Nucleus accumbens (tissue), 56 donors: ENCODE measurements at regions not wholly inside any gene's neighbourhood (a gene's known extent, or its start where the extent isn't known, plus 50 kb on each side); places are given as distances from the start of the nearest gene placed in this dataset.

Experiments
- DNase-seq, 56 donors: peaks; one replicate each; lab custom pipeline; 2025; lab: John Stamatoyannopoulos, UW

DNA sequence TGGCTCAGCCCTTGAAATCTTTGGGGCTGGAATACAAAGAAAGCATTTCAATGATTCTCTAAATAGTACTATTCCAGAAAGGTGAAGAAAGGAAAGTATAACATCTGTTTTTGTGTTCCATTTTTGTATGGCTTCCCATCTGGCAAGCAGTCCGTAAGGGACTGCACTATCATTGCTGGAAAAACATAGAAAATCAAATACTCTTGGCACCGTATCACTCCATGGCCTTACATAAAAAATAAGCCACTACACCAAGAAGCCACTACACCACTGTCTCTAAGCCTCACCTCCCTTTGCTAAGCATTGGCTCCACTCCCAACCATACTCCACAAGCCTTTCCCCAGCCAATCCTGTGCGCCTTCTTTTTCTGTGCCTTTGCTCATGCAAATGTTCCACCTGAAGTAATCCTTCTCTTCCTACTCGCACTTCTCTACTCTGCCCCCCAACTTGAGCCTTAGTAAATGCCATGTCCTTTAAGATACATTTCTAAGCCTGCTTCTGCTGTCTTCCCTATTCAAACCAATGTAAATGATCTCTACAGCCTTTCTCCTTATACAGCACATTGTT, 454.6 kb upstream of the TUSC1 start:
- DNase-seq = no peak

DNA sequence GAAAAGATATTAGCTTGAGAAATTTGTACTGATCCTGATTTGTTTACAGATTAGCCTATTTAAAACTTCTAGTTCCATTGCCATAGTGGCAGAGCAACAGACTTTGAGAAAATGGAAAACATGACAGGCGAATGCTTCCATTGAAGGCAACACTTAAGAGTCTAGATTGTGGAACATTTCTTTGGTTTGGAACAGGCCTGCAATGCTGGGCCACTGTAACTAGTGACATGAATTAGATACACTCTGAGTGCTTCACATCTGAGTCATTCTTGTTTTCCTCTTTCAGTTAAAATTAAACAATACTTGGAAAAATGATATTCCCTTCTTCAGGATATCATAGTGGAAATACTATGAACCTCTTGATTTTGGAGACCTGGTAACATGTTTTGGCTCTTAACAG, 453.6 kb upstream of the TUSC1 start:
- DNase-seq = no peak

DNA sequence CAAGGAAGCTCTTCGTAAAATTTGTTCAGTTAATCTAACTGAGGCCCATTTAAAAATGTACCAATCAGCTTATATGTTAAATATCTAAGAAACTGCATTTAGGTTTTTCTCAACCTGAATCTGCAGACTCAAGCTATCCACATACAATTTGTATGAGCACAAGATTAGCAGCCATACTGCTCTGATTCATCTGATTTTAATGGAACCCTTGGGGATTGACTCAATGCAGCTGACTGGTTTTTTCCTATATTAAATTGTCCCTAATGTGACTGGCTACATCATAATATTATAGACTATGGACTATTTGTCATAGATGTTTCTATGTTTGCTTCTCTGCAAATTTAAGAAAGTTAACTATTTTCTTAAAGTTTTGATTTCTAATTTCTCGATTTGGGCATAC, 451.0 kb upstream of the TUSC1 start:
- DNase-seq = no peak

GRCh38 chr9:26125693-26126092, 447.4 kb upstream of the TUSC1 start:
- DNase-seq = no peak

DNA sequence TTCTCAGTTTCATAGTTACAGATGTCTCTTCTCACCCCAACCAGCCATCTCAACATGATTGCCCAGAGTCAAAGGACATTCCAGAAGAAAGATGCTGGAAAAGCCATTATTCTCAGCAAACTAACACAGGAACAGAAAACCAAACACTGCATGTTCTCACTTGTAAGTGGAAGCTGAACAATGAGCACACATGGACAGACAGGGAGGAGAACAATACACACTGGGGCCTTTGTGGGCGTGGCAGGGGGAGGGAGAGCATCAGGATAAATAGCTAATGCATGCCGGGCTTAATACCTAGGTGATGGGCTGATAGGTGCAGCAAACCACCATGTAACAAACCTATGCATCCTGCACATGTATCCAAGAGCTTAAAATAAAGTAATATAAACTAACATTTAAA, 437.8 kb upstream of the TUSC1 start:
- peak in 3 of 56 donors; percentile 1 to 16 (median 2) for DNase-seq

DNA sequence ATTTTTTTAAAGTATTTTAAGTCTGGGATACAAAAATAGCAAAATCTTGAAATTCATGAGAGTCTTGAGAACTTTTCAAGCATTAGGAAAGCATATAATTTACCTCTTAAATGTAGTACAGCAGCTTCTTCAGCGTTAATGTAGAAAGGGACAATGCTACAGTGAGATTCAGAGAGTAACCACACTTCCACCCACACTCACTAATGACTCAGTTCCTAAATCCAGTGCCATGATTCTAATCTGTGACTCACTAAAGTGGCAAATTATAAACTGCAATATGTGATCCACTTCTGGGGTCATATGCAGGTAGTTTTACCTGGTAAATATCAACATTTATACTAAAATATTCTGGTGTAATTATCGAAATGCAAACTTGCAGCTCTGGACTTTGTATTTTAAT, 434.5 kb upstream of the TUSC1 start:
- no peak for DNase-seq

DNA sequence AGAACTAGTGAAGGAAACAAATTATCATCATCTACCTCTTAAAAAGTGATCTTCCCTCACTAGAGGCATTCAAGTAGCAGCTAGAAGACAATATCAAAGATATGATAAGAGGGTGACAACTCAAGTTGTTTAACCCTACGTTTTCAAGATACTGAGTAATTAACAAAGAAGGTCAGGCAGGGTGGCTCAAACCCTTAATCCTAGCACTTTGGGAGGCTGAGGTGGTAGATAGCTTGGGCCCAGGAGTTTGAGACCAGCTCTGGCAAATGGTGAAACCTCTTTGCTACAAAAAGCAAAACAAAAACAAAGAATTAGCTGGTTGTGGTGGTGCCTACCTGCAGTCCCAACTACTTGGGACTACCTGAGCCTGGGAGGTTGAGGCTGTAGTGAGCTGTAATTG, 408.2 kb upstream of the TUSC1 start:
- DNase-seq = no peak

GRCh38 chr9:26081847-26082246, 403.6 kb upstream of the TUSC1 start:
- DNase-seq = no peak

GRCh38 chr9:26078706-26079105, 400.5 kb upstream of the TUSC1 start:
- no peak for DNase-seq

GRCh38 chr9:26077860-26078259, 399.6 kb upstream of the TUSC1 start:
- DNase-seq = no peak

DNA sequence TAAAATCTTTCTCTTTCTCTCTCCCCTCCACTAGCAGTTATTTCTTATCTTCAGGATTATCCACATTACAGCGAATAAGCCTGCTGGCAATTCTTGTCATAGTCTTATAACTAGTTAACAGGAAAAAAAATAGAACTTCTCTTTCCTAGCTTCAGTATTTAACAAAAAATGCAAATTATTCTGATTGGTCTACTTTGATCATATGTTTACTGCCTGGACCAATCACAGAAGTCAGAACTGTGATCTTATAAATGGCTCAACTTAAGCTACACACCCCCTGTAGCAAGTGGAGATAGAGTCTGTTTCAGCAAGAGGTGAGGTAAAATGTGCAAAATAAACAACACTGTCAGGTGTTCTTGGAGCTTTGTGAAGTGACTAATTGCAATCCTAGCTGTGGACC, 389.4 kb upstream of the TUSC1 start:
- DNase-seq = no peak

DNA sequence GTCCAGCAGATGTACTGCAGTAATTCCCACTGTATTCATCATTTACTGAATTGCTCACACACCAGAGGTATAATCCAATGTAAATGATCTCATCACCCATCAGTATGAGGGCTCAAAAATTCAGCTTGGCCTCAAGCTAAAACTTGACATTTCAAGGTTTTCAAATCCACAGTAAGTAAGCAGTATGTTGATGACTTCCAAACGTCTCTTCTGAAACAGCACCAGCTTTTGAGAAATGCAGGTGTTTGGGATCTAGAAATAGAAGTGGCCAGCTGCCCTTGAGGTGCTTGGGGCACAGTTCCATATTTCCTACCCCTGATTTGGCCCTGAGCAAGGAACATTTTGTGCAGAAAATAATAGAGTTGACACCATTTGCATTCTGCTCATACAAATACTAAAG, 388.0 kb upstream of the TUSC1 start:
- DNase-seq = no peak

DNA sequence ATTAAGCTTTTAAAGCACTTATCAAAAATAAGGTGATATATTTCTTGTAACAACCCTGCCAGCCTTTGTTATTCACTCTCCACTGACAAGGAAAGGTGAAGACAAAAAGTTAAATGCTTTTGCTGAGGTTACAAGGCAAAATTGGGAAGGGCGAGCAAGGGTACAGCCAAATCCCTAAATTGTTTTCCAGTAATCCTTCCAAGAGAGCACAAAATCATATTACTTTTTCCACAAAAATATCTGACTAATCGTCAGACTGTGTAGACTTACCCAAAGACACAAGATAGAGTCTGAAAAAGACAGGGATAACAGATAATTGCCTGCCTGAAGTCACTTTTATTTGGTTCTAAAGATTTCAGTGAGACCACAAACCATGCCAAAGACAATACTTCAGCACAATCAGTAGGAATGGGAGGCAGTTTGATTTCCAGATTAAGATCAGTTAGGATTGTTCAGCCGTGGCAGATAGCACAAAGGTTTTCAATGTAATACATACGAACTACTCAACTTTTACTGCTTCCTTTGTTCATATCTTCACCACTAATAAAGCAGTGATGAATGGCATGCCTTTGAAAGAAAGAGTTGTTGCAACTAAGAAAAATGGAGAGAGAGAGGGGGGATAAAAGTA, 383.8 kb upstream of the TUSC1 start:
- DNase-seq = no peak

DNA sequence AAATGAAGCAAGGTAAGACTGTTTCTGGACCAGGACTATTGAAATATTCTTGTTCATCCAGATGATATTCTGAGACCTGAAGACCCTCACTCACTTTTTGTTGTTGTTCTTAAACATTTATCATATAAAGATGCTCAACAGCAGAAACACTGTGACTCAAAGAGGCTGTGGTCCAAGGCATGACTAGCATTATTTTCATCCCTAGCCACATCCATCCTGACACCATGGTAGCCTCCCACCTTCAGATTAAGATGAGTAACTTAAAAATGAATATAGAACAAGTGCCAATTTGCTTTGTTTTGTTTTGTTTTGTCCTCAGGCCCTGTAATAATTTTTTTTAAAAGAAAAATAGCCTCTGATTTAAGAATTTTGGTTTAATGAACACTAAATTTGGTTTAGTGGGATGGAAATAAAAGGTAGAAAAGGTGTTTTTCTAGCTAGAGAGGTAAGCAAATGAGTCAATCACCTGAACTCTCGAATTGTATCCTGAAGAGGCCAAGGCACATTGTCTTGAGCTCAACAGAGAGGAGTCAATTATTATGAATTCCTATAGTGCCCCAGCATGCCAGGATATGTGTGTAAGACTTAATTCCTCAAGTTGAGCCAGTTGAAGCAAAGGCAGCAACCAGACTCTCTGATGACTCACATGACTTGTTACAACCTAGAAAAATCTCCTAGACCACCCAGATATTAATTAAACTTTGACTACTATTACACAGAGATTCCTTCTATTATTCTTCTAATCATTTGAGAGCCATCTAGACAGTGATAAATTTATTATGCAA, 380.1 kb upstream of the TUSC1 start:
- DNase-seq = no peak

DNA sequence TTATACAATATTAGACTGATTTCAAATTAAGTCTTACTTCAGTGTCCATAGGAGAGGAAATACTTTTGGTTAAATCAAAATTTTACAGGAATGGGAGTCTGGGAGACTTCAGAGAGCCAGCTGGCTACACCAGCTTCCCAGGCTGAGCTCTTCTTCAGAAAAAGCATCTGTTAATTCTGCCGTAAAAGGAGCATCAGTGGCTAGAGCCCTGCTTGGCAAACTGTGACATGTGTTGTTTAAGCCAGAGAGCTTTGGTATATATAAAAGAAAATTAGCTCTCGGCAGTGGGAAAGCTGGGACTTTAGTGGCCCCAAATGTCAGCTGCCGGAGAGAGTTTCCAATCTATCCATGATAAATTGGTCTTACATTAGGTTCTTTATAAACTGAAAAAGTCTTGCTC, 378.8 kb upstream of the TUSC1 start:
- DNase-seq = no peak

GRCh38 chr9:26054600-26055520, 376.6 kb upstream of the TUSC1 start:
- no peak for DNase-seq

DNA sequence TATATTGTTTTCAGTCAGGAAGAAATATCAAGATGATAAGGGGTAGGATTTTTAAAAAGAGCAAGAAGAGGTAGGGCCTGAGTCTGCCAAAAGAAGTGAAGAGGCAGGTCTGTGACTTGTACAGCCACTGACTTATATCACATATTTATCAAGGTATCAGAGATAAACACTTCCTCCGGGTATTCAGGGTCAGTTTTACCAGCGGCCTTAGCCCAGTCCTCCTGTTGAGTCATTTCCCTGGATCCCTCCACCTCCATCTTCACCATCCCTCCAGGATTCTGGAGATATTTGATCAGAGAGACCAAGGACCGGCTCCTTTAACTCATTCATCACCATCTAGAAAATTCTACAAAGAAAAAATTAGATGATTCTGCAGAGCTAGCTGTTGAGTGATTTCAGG, 375.7 kb upstream of the TUSC1 start:
- DNase-seq = no peak

GRCh38 chr9:26043431-26043830, 365.2 kb upstream of the TUSC1 start:
- DNase-seq = no peak

DNA sequence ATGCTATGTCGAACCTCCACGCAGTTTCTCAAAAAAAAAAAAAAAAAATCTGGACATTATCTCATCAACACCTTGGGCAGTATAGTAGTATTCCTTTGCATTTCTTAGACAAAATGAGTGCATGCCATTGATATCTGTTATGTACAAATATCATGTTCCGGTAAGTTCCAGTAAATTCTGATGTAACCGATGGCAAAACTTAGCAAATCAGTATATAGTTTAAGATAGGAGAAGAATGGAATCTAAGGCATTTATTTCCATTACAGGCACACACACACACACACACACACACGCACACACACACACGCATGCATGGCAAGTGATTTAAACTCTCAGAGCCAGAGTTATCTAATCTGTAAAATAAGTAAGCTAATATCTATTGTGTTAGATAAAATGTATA, 356.5 kb upstream of the TUSC1 start:
- no peak for DNase-seq

- DNase-seq = no peak
Measured at GRCh38 chr9:26033336-26033735, 355.1 kb upstream of the TUSC1 start.
